ENCODE measurements at regions not wholly inside any gene's neighbourhood (a gene's known extent, or its start where the extent isn't known, plus 50 kb on each side); places are given as distances from the start of the nearest gene placed in this dataset.

DNA sequence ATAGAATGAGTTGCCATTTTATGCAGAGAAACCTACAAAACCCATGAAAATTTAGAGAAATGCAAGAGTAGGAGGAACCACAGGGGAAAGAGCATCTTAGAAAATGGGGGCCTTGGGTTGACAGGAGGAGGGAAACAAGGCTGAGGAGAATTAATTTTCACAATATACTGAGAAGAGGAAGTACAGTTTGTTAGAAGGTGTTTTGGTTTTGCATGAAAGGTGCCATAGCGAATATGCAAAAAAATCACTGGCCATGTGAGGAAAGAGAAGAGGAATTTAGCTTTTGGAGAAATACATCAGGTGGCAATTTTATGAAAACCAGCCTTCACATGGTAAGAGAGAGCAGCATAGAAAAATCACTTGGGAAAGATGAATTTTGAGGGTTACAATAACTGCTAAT lies 413.9 kb upstream of the C2CD4B start:
- H3K4me3 ChIP-seq (ENCODE audit: low read depth, low read length), result no peak overlapping the region
- DNase-seq (ENCODE audit: low read depth, low spot score), result no peak
- CTCF ChIA-PET, result interaction anchor here (0.7 to 1.2 kb wide), 2 partner anchors 11 to 46 kb away, joined by 3 read pairs; no protein-coding TSS in a partner anchor
- TF ChIP-seq, protein P1, sequence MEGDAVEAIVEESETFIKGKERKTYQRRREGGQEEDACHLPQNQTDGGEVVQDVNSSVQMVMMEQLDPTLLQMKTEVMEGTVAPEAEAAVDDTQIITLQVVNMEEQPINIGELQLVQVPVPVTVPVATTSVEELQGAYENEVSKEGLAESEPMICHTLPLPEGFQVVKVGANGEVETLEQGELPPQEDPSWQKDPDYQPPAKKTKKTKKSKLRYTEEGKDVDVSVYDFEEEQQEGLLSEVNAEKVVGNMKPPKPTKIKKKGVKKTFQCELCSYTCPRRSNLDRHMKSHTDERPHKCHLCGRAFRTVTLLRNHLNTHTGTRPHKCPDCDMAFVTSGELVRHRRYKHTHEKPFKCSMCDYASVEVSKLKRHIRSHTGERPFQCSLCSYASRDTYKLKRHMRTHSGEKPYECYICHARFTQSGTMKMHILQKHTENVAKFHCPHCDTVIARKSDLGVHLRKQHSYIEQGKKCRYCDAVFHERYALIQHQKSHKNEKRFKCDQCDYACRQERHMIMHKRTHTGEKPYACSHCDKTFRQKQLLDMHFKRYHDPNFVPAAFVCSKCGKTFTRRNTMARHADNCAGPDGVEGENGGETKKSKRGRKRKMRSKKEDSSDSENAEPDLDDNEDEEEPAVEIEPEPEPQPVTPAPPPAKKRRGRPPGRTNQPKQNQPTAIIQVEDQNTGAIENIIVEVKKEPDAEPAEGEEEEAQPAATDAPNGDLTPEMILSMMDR (IDR thresholded peaks at IDR 0.05; ENCODE audit: insufficient read depth, low read length, missing control alignments), result no peak
- POLR2A ChIA-PET, result no interaction called here

DNA sequence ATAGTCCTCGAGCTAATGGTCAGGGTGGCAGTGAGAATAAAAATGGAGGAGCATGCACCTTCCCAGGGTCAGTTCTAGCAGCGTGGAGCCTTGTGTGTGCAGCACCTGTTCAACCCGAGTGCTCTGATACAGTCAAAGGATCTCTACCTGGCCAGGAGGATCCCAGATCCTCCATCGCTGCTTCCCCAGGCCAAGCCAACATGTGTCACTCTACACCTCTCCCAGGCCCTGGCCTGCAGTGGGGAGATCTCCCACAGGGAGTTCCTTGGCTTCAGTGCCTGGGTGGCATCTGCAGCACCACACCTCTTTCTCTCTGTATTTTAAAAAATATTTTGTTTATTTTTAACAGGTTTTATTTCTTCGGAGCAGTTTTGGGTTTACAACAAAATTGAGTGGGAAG lies 414.8 kb upstream of the C2CD4B start:
- POLR2A ChIA-PET, result no interaction called here
- DNase-seq (ENCODE audit: low read depth, low spot score), result no peak
- no peak overlapping the region for H3K4me3 ChIP-seq (ENCODE audit: low read depth, low read length)
- TF ChIP-seq, protein P1 (IDR thresholded peaks at IDR 0.05; ENCODE audit: insufficient read depth, low read length, missing control alignments), result no peak
- CTCF ChIA-PET, result interaction anchor here (0.7 kb wide), 1 partner anchor 10 kb away, joined by 3 read pairs; no protein-coding TSS in a partner anchor

DNA sequence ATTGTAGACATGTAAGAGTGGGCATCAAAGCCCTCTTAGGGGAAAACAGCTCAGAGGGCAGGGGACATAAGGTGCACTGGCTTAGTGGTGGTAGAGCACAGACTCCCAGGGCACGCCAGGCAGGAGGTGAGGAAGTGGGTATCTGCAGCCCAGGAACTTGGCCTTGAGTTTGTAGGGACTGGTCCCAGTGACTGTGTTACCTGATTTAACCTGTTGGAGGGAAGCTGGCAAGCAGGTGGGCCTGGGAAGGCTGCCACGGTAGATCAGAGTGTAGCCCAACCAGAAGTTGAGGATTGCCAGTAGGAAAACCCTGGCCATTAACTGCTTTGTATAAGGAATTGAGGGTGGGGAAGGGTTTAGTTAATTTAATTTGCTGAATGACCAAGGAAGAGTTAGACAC lies 417.5 kb upstream of the C2CD4B start:
- no peak for DNase-seq (ENCODE audit: low read depth, low spot score)
- no peak overlapping the region for H3K4me3 ChIP-seq (ENCODE audit: low read depth, low read length)
- ChIA-PET POLR2A (no interaction called here), CTCF (interaction anchor here (1.5 kb wide), 1 partner anchor 18 kb away, joined by 3 read pairs; no protein-coding TSS in a partner anchor)
- TF ChIP-seq, protein P1 (IDR thresholded peaks at IDR 0.05; ENCODE audit: insufficient read depth, low read length, missing control alignments), result no peak

DNA sequence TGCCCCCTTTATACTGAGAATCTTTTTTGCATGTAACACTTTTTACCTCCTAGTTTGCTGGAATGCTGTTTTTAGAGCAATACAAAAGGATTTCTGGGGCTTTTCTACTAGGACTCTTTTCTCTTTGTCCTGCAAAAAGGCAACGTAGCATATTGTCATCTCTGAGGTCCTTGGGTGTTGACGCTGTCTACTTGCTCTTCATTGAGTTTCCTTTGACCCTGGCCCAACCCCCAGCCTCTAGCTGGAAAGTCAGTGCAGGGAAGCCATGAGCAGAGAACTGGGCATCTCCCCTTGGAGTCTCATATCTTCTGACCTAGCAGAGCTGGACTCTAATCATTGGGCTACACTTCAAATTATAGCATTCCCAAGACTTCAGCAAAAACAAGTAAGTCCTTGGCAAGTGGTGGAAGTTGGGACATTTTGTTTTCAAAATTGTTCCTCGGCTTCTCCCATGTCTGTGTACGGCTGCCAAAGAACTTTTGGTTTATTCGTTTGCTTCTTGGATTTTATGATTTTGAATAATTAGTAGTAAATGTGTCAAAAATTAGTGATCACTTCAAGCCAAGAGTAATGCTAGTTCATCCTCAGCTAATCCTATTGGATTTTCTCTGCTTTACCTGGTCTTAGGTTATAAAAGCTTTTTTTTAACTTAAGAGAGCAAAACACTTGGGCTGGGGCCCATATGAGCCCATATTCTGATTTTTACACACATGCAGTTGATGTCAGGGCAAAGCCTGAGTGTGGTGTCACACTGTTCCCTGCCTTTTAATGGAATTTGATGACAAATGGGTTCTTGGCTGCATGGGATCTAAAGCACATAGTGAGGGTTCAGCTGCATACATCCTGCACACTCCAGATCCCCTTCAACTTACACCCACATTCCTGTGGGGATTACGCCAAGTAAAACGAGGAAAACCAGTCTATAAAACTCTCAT lies 419.5 kb upstream of the C2CD4B start:
- ChIA-PET CTCF (interaction anchor here (1.1 to 4.0 kb wide), 4 partner anchors 10 to 158 kb away, joined by 3 to 16 read pairs (median 8); no protein-coding TSS in a partner anchor), POLR2A (no interaction called here)
- TF ChIP-seq, protein P1 (IDR thresholded peaks at IDR 0.05; ENCODE audit: insufficient read depth, low read length, missing control alignments), result no peak
- H3K4me3 ChIP-seq (ENCODE audit: low read depth, low read length), result no peak overlapping the region
- no peak for DNase-seq (ENCODE audit: low read depth, low spot score)

DNA sequence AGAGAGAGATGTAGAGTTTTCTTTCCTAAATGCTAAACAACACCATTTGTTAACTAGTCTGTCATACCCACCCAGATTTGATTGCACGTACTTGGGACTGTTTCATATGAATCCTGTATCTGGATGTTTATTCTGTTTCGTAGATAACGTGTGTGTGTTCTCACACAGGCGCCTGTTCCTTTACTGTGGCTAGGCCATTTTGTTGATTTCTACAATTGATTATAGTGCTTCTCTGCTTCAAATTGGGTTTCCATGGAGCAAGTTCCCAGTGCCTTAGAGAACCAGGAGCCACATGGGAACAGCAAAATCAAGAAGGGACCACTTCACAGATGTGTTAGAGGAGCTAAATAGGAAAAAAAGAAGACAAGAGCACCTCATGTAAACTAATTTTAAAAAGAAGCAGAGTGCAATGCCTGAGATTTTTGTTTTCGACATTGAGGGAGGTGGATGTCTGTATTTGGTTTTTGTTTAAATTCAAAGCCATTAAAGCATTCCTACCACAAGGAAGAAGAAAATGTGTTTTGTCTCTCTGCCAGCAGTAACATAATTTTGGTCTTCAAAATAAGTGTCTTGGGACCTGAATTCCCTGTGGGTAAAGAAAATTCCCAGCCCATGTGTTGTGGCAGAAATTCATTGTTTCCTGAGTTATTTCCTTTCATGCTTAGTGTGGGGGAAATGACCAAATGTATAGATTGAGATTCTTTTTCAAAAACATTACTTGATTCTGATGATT lies 424.0 kb upstream of the C2CD4B start:
- TF ChIP-seq, protein P1 (IDR thresholded peaks at IDR 0.05; ENCODE audit: insufficient read depth, low read length, missing control alignments), result peak; percentile 10
- no peak for DNase-seq (ENCODE audit: low read depth, low spot score)
- no peak overlapping the region for H3K4me3 ChIP-seq (ENCODE audit: low read depth, low read length)
- ChIA-PET CTCF (no interaction called here), POLR2A (no interaction called here)
